Liver (tissue), 3 donors: ENCODE measurements at regions not wholly inside any gene's neighbourhood (a gene's known extent, or its start where the extent isn't known, plus 50 kb on each side); places are given as distances from the start of the nearest gene placed in this dataset.

ENCODE experiments used
- FOXA1 ChIP-seq: IDR thresholded peaks from 2 replicates; pipeline ENCODE4 v1.6.1; 2016; ENCODE audit warnings: antibody characterized with exemption
- FOXA2 ChIP-seq: IDR thresholded peaks from 2 replicates; pipeline ENCODE4 v1.6.1; 2016; ENCODE audit warnings: antibody characterized with exemption
- HNF4G ChIP-seq: IDR thresholded peaks from 2 replicates; pipeline ENCODE4 v1.6.1; 2016; ENCODE audit warnings: antibody characterized with exemption
- NR2F2 ChIP-seq: IDR thresholded peaks from 2 replicates; pipeline ENCODE4 v1.6.1; 2016; ENCODE audit warnings: antibody characterized with exemption
- RAD21 ChIP-seq, 2 donors: IDR thresholded peaks; 2 replicates each; pipeline ENCODE4 v1.6.1; 2016; ENCODE audit warnings: antibody characterized with exemption in 2 of 2, mild to moderate bottlenecking in 2 of 2
- SP1 ChIP-seq: IDR thresholded peaks from 2 replicates; pipeline ENCODE4 v1.6.1; 2018; ENCODE audit warnings: antibody characterized with exemption, mild to moderate bottlenecking
- TAF1 ChIP-seq: conservative IDR thresholded peaks from 2 replicates; pipeline ENCODE4 v1.6.1; 2016; ENCODE audit warnings: antibody characterized with exemption, mild to moderate bottlenecking
- YY1 ChIP-seq: IDR thresholded peaks from 2 replicates; pipeline ENCODE4 v1.6.1; 2016; ENCODE audit warnings: antibody characterized with exemption, mild to moderate bottlenecking
- TF ChIP-seq, protein P1 (sequence below): fragments of 150-350 bp; IDR thresholded peaks from 2 replicates; pipeline ENCODE4 v1.5.1; 2017; ENCODE audit warnings: improper control_type of control experiment, low read depth, low read length; ENCODE audit not compliant: missing input control
- TF ChIP-seq, protein P2 (sequence below): IDR thresholded peaks from 2 replicates; pipeline ENCODE4 v1.6.1; 2016; ENCODE audit warnings: antibody characterized with exemption
- TF ChIP-seq, protein P3 (sequence below): IDR thresholded peaks from 2 replicates; pipeline ENCODE4 v1.6.1; 2016; ENCODE audit warnings: antibody characterized with exemption, mild to moderate bottlenecking
- donor health status: healthy.
- donor health status: healthy.

DNA sequence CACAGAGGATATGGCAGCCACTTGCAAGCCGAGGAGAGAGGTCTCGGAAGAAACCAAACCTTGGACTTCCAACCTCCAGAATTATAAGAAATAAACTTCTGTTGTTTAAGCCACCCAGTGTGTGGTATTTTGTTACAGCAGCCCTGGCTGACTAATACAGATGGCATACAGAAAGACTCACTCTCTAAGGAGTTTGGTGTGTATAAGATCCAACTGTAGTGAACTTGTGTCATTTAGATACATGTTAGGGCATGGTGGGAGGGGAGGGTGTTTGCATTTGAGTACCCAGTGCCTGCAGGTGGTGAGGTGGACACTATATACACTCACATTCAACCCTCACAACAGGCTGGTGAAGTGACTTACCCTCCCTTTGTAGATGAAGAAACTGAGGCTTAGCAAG is 233.2 kb upstream of the KLF3 start:
- TF ChIP-seq, protein P1, sequence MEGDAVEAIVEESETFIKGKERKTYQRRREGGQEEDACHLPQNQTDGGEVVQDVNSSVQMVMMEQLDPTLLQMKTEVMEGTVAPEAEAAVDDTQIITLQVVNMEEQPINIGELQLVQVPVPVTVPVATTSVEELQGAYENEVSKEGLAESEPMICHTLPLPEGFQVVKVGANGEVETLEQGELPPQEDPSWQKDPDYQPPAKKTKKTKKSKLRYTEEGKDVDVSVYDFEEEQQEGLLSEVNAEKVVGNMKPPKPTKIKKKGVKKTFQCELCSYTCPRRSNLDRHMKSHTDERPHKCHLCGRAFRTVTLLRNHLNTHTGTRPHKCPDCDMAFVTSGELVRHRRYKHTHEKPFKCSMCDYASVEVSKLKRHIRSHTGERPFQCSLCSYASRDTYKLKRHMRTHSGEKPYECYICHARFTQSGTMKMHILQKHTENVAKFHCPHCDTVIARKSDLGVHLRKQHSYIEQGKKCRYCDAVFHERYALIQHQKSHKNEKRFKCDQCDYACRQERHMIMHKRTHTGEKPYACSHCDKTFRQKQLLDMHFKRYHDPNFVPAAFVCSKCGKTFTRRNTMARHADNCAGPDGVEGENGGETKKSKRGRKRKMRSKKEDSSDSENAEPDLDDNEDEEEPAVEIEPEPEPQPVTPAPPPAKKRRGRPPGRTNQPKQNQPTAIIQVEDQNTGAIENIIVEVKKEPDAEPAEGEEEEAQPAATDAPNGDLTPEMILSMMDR = no peak
- no peak for TF ChIP-seq FOXA2
- TF ChIP-seq FOXA1 = no peak
- TF ChIP-seq, protein P2, sequence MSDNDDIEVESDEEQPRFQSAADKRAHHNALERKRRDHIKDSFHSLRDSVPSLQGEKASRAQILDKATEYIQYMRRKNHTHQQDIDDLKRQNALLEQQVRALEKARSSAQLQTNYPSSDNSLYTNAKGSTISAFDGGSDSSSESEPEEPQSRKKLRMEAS = no peak
- TF ChIP-seq HNF4G = no peak
- TF ChIP-seq YY1 = no peak
- TF ChIP-seq, protein P3, sequence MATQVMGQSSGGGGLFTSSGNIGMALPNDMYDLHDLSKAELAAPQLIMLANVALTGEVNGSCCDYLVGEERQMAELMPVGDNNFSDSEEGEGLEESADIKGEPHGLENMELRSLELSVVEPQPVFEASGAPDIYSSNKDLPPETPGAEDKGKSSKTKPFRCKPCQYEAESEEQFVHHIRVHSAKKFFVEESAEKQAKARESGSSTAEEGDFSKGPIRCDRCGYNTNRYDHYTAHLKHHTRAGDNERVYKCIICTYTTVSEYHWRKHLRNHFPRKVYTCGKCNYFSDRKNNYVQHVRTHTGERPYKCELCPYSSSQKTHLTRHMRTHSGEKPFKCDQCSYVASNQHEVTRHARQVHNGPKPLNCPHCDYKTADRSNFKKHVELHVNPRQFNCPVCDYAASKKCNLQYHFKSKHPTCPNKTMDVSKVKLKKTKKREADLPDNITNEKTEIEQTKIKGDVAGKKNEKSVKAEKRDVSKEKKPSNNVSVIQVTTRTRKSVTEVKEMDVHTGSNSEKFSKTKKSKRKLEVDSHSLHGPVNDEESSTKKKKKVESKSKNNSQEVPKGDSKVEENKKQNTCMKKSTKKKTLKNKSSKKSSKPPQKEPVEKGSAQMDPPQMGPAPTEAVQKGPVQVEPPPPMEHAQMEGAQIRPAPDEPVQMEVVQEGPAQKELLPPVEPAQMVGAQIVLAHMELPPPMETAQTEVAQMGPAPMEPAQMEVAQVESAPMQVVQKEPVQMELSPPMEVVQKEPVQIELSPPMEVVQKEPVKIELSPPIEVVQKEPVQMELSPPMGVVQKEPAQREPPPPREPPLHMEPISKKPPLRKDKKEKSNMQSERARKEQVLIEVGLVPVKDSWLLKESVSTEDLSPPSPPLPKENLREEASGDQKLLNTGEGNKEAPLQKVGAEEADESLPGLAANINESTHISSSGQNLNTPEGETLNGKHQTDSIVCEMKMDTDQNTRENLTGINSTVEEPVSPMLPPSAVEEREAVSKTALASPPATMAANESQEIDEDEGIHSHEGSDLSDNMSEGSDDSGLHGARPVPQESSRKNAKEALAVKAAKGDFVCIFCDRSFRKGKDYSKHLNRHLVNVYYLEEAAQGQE = no peak
- TF ChIP-seq TAF1 = no peak
- TF ChIP-seq RAD21 (IDR thresholded peaks at IDR 0.05) = no peak
- no peak for TF ChIP-seq NR2F2
- no peak for TF ChIP-seq SP1
